SHP77 treated with DMSO at 0.1 percent for 48 hours (cell line): ENCODE measurements at regions not wholly inside any gene's neighbourhood (a gene's known extent, or its start where the extent isn't known, plus 50 kb on each side); places are given as distances from the start of the nearest gene placed in this dataset.
"Not testable (repeated sequence)": the region's sequence is repeated elsewhere in the genome, so short reads cannot be mapped to it uniquely, and the experiment has no call there.

ENCODE experiments used
- DNase-seq: peaks from one replicate; lab custom pipeline; 2025; lab: John Stamatoyannopoulos, UW

GRCh38 chr16:85527042-85527766 is 85.9 kb upstream of the GSE1 start:
- no peak for DNase-seq

GRCh38 chr16:85527767-85528297 is 85.3 kb upstream of the GSE1 start:
- DNase-seq: no peak

GRCh38 chr16:85528528-85529387 is 84.4 kb upstream of the GSE1 start:
- no peak for DNase-seq

GRCh38 chr16:85529489-85530369 is 83.4 kb upstream of the GSE1 start:
- DNase-seq: no peak

GRCh38 chr16:85530370-85530739 is 82.8 kb upstream of the GSE1 start:
- no peak for DNase-seq

- no peak for DNase-seq
These were observed 81.6 kb upstream of the GSE1 start for GRCh38 chr16:85531516-85531915.

- no peak for DNase-seq
These were observed 81.0 kb upstream of the GSE1 start for GRCh38 chr16:85532147-85532546.

GRCh38 chr16:85533593-85533992 is 79.5 kb upstream of the GSE1 start:
- DNase-seq: not testable (repeated sequence)

- no peak for DNase-seq
These were observed 78.4 kb upstream of the GSE1 start for GRCh38 chr16:85534536-85535351.

- DNase-seq: no peak
These were observed 77.6 kb upstream of the GSE1 start for GRCh38 chr16:85535352-85536072.

- DNase-seq: no peak
These were observed 77.1 kb upstream of the GSE1 start for GRCh38 chr16:85536073-85536410.

- DNase-seq: no peak
These were observed 76.5 kb upstream of the GSE1 start for GRCh38 chr16:85536411-85537330.

GRCh38 chr16:85537331-85537788 is 75.8 kb upstream of the GSE1 start:
- DNase-seq: no peak

- no peak for DNase-seq
These were observed 75.2 kb upstream of the GSE1 start for GRCh38 chr16:85537795-85538401.

GRCh38 chr16:85539084-85539483 is 74.0 kb upstream of the GSE1 start:
- DNase-seq: no peak

- no peak for DNase-seq
These were observed 73.4 kb upstream of the GSE1 start for GRCh38 chr16:85539629-85540291.

GRCh38 chr16:85541181-85541580 is 71.9 kb upstream of the GSE1 start:
- DNase-seq: no peak

GRCh38 chr16:85541619-85541979 is 71.5 kb upstream of the GSE1 start:
- DNase-seq: no peak
